GM15510 (cell line): ENCODE measurements at regions not wholly inside any gene's neighbourhood (a gene's known extent, or its start where the extent isn't known, plus 50 kb on each side); places are given as distances from the start of the nearest gene placed in this dataset.

ENCODE experiments used
- POLR2A ChIP-seq: IDR thresholded peaks from 3 replicates; pipeline ENCODE4 v1.6.1; 2011; ENCODE audit warnings: borderline replicate concordance; ENCODE audit not compliant: insufficient read length; ENCODE audit errors: extremely low read depth

DNA sequence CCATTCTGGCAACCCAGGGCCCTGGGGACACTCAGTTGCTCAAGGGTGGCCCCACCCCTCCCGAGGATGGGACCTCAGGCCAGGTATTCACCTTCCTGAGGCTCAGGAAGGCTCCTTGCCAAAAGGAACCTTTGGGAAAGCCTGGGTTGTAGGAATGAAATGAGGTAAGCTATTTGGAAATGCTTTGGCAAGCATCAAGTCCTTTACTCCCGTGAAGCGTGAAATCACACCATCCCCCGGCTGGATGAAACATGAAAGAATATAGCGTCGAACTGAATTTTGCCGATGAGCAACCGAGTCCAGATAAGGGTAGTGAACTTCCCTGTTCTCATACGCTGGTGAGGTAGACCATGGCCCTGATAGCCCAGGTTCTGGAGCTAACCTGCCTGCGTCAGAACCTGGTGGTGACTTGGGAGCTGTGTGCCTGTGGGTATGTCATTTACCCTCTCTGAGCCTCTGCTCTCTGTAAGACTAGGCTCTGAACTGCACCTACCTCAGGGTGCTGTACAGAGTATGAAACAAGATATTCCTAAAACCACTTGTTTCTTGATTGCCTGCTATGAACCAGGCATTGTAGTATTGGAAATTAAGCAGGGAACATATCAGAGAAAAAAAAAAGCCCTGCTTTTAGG lies 105.3 kb upstream of the BOD1 start:
- no peak for TF ChIP-seq POLR2A

DNA sequence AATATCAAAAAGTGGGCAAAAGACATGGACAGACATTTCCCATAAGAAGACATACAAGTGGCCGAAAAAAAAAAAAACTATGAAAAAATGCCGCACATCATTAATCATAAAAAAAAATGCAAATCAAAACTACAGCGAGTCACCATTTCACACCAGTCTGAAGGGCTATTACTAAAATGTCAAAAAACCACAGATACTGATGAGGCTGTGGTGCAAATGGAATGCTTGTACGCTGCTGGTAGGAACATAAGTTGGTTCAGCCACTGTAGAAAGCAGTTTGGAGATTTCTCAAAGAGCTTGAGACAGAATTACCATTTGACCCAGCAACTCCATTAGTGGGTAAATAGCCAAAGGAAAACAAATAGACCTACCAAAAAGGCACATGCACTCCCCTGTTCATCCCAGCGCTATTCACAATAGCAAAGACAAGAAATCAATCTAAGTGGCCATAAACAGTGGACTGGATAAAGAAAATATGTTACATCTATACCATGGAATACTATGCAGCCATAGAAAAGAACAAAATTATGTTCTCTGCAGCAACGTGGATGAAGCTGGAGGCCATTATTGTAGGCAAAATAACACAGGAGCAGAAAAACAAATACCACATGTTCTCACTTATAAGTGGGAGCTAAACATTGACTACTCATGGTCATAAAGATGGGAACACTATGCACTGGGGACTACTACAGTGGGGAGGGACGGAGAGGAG lies 110.6 kb upstream of the BOD1 start:
- TF ChIP-seq POLR2A: no peak

DNA sequence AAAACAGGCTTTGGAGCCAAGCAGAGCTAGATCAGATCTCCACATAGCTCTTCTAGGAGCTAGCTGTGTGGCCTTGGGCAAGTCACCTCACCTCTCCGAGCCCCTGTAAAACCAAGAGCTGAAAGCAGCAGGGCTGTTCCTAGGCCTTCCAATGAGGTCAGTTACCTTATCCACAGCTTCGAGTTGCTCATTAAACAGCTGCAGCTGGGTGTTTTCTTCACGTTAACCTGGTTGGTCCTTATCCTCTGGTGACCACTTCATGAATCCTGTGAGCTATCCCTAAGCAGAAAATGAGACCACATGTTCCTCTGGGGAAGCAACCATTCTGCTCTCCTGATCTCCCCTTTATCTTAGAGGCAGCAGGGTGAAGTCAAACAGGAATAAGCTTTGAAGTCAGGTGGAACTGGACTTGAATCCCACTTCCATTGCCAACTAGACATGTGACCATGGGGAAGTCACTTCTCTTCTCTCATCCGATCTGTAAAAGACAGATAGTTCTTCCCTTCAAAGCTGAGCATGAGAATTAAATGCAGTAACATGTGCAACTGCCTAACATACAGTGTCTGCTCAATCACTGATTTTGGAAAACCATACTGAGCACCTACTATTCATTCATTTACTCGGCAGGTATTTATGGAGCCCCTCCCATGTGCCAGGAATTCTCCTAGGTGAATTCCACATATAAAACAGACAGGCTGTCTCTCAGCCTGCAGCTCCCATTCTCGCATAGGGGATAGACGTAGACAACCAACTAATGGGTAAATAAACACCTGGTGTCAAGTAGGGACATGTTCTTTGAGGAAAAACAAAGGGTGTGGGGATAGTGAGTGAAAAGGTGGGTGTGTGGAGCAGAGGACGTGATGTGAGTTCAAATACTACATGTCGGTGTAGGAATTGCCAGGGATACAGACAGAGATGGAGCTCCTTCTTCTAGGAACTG lies 111.7 kb upstream of the BOD1 start:
- no peak for TF ChIP-seq POLR2A

DNA sequence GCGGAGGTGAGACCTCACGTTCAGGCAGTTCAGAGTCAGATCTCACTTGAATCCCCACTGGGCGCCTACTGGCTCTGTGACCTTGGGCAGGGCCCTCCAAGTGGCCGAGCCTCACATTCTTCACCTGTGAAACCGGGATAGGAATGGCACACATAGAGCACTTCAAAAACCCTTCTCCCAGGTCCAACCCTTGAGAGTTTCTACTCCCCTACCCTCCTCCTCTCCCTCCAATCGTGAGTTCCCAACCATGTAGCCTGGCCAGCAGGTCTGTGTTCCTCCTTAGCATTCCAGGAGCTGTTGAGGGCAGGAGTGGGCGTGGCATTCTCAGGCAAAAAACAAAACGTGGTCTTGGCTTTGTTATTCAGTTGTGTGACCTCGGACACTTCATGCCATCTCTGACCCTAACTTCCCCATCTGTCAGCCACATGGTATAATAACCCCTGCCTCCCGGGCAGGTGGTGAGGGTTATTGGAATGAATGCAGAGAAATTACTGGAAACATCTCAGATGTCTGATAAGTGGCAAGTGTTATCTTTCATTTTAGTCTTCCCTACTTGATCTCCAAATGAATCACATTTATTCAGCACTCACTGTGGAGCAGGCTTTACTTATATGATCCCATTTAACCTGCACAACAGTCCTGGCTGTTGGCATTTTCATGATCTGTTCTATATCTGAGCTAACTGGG lies 112.8 kb upstream of the BOD1 start:
- no peak for TF ChIP-seq POLR2A

DNA sequence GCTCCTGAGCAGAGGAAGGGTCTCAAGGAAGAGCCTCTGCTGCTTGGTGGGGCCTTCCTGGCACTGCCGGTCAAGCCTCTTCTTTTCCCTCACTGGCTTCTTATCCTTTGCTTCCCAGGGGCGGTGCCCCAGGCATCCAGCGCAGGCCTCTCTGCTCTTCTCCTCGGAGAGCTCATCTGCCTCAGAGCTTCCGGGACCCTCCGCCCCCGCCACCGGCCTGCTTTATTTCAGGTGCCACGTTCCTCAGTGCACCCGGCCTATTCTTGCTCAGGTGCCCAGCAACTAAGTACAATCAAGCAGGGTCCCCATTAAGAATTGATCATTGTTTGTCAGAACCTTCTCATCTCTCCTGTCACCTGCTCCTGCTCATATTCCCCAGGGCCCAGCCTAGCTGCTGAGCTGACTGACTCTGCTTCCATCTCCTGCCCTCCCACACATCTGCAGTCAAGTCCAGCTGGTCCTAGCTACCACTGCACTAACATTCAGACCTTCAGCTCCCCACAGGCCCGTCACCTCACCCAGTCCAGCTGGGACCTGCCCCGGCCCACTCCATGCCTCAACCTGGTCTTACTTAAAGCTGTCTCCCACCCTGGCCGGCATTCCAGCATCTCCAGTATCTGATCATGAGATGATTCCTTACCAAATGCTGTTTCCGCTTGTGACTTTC lies 114.3 kb upstream of the BOD1 start:
- TF ChIP-seq POLR2A: no peak

DNA sequence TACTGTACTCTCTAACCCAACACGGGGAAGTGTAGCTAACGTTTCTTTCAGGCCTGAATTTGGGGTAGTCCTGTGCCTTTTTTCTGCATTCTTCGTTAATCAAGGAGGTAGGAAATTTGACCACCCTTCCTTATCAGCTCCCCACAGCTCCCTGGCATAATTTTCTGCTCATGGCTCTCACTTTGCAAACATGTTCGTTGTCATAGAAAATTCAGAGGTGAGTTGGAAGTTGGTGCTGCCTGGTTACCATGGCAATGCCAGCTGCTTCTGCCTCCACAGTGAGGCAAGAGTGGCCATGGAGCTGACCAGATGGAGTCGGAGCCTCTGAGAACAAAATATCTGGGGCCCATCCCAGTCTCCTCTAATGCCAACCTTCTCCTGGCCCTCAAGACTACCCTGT lies 116.6 kb upstream of the BOD1 start:
- TF ChIP-seq POLR2A: no peak

DNA sequence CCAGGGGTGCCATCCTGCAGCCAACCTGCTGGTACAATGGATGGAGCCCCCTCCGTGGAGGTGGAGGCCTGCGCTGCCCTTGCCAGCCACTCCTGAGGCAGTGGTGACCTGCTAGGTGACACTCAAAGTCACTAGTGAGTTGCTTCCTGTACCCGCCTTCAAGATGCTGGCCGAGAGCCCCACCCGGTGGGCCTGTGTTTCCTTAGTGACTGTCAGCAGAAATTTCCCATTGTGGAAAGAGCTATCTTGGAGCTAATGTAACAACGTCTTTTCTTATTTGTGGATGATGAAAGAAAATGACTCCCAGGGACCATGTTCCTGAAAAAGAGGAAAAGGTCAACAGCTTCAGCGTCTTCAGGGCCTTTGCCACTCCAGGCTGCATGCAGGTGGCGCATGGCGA lies 117.0 kb upstream of the BOD1 start:
- TF ChIP-seq POLR2A: no peak

DNA sequence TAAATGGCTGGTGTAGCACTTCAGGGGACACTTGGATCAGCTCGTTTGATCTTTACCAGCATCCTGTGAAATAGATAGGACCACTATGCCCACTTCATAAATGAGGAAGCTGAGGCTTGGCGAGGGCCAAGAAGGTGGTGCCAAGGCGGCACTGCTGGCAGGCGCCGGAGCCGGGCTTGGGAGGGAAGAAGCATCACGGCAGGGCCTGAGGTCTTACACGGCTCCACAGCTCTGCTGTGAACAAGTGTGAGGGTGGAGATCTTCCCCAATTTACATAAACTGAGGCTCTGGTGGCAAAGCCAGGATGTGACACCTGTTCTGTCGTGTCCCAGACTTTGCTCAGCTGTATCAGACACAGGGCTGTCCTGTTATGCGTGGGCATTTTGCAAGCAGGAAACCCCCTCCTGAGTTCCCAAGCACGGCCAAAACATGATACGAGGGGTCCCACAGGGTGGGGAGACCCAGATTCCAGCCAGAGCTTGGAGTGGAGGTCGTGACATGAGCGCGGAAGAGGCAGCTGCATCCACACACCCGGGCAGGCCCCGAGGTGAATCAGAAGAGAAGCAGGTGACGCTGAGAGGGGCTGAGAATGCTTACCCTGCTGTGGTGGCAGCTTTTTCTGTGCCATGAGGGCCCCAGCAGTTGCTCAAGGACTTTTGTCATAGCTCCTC lies 117.5 kb upstream of the BOD1 start:
- no peak for TF ChIP-seq POLR2A

DNA sequence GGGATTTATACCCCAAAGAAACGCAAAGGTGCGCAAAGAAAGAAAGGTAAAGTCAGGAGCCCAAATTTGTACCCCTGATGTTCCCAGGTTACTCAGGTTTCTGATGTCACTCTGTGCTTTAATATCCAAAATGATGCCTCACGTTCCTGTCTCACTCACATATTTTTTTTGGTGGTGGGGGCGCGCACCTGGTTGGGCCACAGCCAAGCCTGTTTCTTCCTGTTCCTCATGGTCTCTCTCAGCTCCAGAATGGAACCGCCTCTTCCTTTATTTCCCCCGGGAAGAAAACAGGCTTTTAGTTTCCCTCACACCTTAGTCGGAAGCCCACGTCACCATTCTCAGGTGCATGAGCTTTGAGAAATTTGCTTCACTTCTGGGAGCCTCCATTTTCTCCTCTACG lies 118.3 kb upstream of the BOD1 start:
- no peak for TF ChIP-seq POLR2A

DNA sequence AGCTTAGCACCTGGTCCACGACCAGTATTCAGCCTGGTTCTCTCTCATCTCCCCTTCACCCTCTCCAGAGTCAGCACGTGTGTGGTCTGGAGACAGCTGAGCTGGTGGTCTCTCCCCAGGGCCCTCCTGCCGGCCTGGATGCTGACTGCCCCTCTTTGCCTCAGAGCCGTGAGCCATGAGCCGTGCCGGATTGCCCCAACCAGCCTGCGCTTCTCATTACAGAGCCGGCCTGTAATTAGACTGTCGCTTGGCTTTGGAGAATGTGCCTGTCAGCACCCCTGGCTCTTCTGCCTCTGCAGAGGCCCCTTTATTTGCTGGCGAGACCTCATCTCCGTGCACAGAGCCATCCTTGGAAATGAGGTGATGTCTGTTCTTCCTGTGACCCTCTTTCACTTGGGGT lies 118.7 kb upstream of the BOD1 start:
- no peak for TF ChIP-seq POLR2A

DNA sequence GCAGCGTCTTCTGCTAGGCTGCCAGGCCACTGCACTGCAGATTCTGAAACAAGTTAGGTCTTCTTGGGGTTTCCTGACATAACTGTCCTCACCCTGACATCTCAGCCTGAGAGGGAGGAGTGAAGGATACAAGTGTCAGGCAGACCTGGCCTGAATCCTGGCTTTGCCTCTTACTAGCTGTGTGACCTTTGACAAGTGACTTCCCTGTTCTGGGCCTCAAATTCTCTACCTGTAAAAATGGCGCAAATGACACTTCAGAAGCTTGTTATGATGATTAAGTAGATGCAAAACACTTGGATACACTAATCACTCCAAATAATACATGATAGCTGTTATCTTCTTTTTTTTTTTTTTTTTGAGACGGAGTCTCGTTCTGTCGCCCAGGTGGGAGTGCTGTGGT lies 119.2 kb upstream of the BOD1 start:
- no peak for TF ChIP-seq POLR2A

DNA sequence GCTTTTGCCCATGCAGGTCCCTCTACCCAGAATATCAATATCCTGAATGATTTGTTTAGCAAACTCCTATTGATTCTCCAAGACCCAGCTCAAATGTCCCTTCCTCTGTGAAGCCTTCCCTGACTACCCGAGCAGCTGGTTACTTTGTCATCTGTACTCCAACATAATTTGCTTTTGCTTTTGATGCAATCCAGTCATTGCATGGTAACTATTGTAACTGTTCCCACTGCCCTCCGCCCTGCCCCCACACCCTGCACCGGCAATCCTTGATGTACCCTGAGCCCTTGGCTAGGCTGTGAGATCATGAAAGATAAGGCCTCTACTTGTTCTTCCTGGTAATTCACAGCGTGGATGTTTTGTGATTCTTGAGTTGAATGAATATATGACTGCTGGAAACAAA lies 119.9 kb upstream of the BOD1 start:
- TF ChIP-seq POLR2A: no peak

DNA sequence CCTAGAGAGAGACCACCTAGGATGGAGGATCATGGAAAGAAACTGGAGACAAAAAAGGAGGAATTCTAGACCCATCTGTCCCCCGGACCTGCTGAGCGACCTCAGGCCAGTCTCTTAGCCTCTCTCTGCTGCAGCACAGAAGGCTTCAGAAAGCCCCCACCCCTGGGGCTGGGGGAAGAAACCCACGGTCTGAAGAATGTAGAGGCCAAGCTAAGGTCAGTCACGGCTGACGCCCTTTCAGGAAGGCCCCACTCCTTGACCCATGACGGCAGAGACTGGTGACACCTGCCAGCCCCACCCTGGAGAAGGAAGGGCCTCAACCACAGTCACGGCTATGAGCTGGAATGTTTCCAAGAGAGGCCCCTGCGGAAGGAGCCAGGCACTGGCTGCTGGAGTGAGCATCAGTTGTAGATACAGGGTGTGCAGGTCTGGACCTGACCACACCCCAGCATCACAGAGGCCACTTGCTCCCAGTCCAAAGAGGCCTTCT lies 120.5 kb upstream of the BOD1 start:
- TF ChIP-seq POLR2A: peak; percentile 32

DNA sequence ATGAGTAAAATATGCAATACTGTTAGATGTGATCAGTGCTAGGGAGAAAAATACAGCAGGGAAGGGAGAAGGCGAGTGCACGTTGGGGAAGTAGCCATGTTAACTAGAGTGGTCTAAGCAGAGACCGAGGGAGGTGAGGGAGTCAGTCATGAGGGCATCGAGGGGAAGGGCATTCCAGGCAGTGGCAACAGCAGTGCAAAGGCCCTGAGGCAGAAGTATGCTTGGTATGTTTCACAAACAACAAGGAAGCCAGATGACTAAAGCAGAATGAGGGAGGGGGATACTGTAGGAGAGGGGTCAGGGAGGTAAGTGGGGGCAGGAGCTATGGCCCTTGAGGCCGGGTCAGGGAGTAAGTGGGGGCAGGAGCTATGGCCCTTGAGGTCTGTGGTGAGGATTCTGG lies 123.3 kb upstream of the BOD1 start:
- TF ChIP-seq POLR2A: no peak
